Heart left ventricle (tissue), 16 donors: ENCODE measurements at regions not wholly inside any gene's neighbourhood (a gene's known extent, or its start where the extent isn't known, plus 50 kb on each side); places are given as distances from the start of the nearest gene placed in this dataset.

Experiments
- ATAC-seq, 4 donors: fragments of 200-7000 bp; cut with Tn5 transposase; one replicate each; pipeline ENCODE4 v1.9.1; 2020 to 2022; ENCODE audit warnings: moderate library complexity in 4 of 4, mild to moderate bottlenecking in 3 of 4, moderate number of reproducible peaks in 1 of 4
- DNase-seq, 5 donors: peaks; one replicate each; pipeline ENCODE4 v3.0.0-alpha.2; 2020
- H3K27ac ChIP-seq, 12 donors: fragments of 200-600 bp; sonication (generic) in 4 of 12; one replicate each; pipeline versions ENCODE4 v1.5.0 to v1.8.0; 2016 to 2022; ENCODE audit warnings: mild to moderate bottlenecking in 2 of 12
- H3K27me3 ChIP-seq, 9 donors: fragments of 200-600 bp; sonication (generic) in 2 of 9; one replicate each; pipeline versions ENCODE4 v1.5.1 to v1.8.0; 2016 to 2022; ENCODE audit warnings: mild to moderate bottlenecking in 3 of 9
- H3K36me3 ChIP-seq, 9 donors: fragments of 200-600 bp; sonication (generic) in 2 of 9; one replicate each; pipeline versions ENCODE4 v1.5.0 to v1.8.0; 2018 to 2022; ENCODE audit warnings: mild to moderate bottlenecking in 2 of 9
- H3K4me1 ChIP-seq, 12 donors: fragments of 200-600 bp; sonication (generic) in 4 of 12; one replicate each; pipeline versions ENCODE4 v1.5.0 to v1.8.0; 2016 to 2022; ENCODE audit warnings: mild to moderate bottlenecking in 3 of 12
- H3K4me3 ChIP-seq, 12 donors: fragments of 200-600 bp; sonication (generic) in 4 of 12; one replicate each; pipeline versions ENCODE4 v1.5.0 to v1.8.0; 2017 to 2022; ENCODE audit warnings: mild to moderate bottlenecking in 9 of 12, moderate library complexity in 4 of 12
- H3K9me3 ChIP-seq, 12 donors: fragments of 200-600 bp; sonication (generic) in 4 of 12; one replicate each; pipeline versions ENCODE4 v1.5.0 to v1.8.0; 2016 to 2022; ENCODE audit warnings: mild to moderate bottlenecking in 1 of 12
- POLR2A ChIP-seq, 2 donors: fragments of 450-650 bp; IDR thresholded peaks; one replicate each; pipeline ENCODE4 v1.6.1; 2017; ENCODE audit warnings: antibody characterized with exemption in 2 of 2, mild to moderate bottlenecking in 2 of 2, moderate library complexity in 2 of 2
- WGBS, 4 donors: extraction: QIAGEN DNeasy Blood & Tissue Kit in 2 of 4; methylation state at CpG; one replicate each; pipeline versions ENCODE4 v1.1.5 to v1.1.7; 2013 to 2018; 5-methylcytosine and 5-hydroxymethylcytosine counted together
- intact Hi-C, 10 donors: fragments of 100-400 bp; cut with DNase I; formaldehyde crosslinking; loops; one replicate each; pipeline versions ENCODE4 v1.11.1 to v1.14.2; 2022
- TF ChIP-seq, protein P1 (sequence below), 12 donors: fragments of 200-600 bp; sonication (generic) in 4 of 12; IDR thresholded peaks; one replicate each; pipeline versions ENCODE4 v1.5.0 to v1.8.0; 2018 to 2022; ENCODE audit warnings: antibody characterized with exemption in 12 of 12, mild to moderate bottlenecking in 5 of 12
- donor health status: ischemic (EF 13 %, LVEDD 7.1; RV severe dilation, severe dysfunction).
- donor health status: healthy with polysubstance abuse.
- donor health status: DM: no; HTN: yes; CAD: no.
- donor health status: DM: no; HTN: no; CAD: no.
- donor health status: ischemic (EF 25% LVEDD 6.9; RV normal size, moderate dysfunction).
- donor health status: ischemic (EF 25% LVEDD 5.7; RV mildly dilated, moderate dysfunction).
- donor health status: healthy.
- donor health status: DM: yes; HTN: yes; CAD: no.
- donor health status: ischemic (EF 35%, LVEDD 5.7; RV mildly dilated, moderate dysfunction).
- donor health status: nonischemic (EF 11% LVEDD 7.7; RV severe dilation, severe dysfunction).
- donor health status: DM: yes; HTN: yes; CAD: no.
- donor health status: PGD.
- donor health status: ischemic (EF 29% LVEDD 5.4; RV normal size, mild dysfunction).
- donor health status: nonischemic (EF 23%, LVEDD 6.1; RV moderate dilation, normal function).

- H3K4me1 ChIP-seq, result peaks cover 0 to 15% (median 3%) of the 10 kb centered on the region in 12 donors
- no peak for DNase-seq
- no peak for ATAC-seq
- TF ChIP-seq POLR2A (IDR thresholded peaks at IDR 0.05), result no peak
- TF ChIP-seq, protein P1, sequence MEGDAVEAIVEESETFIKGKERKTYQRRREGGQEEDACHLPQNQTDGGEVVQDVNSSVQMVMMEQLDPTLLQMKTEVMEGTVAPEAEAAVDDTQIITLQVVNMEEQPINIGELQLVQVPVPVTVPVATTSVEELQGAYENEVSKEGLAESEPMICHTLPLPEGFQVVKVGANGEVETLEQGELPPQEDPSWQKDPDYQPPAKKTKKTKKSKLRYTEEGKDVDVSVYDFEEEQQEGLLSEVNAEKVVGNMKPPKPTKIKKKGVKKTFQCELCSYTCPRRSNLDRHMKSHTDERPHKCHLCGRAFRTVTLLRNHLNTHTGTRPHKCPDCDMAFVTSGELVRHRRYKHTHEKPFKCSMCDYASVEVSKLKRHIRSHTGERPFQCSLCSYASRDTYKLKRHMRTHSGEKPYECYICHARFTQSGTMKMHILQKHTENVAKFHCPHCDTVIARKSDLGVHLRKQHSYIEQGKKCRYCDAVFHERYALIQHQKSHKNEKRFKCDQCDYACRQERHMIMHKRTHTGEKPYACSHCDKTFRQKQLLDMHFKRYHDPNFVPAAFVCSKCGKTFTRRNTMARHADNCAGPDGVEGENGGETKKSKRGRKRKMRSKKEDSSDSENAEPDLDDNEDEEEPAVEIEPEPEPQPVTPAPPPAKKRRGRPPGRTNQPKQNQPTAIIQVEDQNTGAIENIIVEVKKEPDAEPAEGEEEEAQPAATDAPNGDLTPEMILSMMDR (IDR thresholded peaks at IDR 0.05), result no peak
- H3K27ac ChIP-seq, result peak overlapping the region in 4 of 12 donors; percentile 4 to 51 (median 25)
- no peaks in the 10 kb centered on the region for H3K9me3 ChIP-seq
- intact Hi-C loops, result loop anchor here in 2 of 10 donors (5.0 to 10.0 kb wide), 2 partner anchors 303 to 496 kb away; partner anchors contain the start of gene PLPP3 (in 1 of the 2)
- H3K4me3 ChIP-seq, result no peak overlapping the region
- H3K36me3 ChIP-seq, result no peaks in the 10 kb centered on the region
- H3K27me3 ChIP-seq, result no peaks in the 10 kb centered on the region
- WGBS, 4 donors, result 63 to 68% (median 65%) methylated on average over 2 of the region's 2 CpGs
These were observed 497.6 kb downstream of the PLPP3 start for GRCh38 chr1:56081736-56082135.

DNA sequence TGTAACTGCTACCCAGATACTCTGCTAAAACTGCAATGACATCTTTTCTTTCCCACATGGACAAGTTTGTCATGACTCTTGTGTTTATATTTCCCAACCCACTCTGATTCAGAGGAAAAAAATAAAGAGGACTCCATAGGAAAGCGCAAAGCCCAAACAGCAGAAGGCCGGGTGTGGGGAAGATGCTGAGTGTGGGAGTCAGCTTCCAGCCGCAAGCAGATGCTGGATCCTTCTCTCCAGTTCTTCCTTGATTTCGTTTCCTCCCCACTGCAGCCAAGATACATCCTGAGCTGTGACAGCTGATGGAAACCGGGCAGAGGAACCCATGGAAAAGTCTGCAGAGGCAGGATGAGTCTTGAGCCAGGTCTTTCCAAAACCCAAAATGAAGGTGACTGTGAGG lies 498.2 kb downstream of the PLPP3 start:
- no peaks in the 10 kb centered on the region for H3K36me3 ChIP-seq
- intact Hi-C loops, result loop anchor here in 2 of 10 donors (5.0 to 10.0 kb wide), 2 partner anchors 304 to 496 kb away; partner anchors contain the start of gene PLPP3 (in 1 of the 2)
- 40 to 56% (median 45%) methylated on average over 5 of the region's 5 CpGs for WGBS, 4 donors
- DNase-seq (peak in 4 of 5 donors; percentile 50 to 76 (median 60)), ATAC-seq (peak; percentile 77 to 89 (median 86))
- H3K4me3 ChIP-seq, result no peak overlapping the region
- peak overlapping the region in 6 of 12 donors; percentile 30 to 70 (median 52) for H3K27ac ChIP-seq
- TF ChIP-seq POLR2A (IDR thresholded peaks at IDR 0.05), result no peak
- TF ChIP-seq, protein P1 (IDR thresholded peaks at IDR 0.05), result no peak
- peaks cover 0 to 15% (median 3%) of the 10 kb centered on the region in 12 donors for H3K4me1 ChIP-seq
- H3K27me3 ChIP-seq, result no peaks in the 10 kb centered on the region
- peaks cover 0 to 5% (median 0%) of the 10 kb centered on the region in 12 donors for H3K9me3 ChIP-seq

DNA sequence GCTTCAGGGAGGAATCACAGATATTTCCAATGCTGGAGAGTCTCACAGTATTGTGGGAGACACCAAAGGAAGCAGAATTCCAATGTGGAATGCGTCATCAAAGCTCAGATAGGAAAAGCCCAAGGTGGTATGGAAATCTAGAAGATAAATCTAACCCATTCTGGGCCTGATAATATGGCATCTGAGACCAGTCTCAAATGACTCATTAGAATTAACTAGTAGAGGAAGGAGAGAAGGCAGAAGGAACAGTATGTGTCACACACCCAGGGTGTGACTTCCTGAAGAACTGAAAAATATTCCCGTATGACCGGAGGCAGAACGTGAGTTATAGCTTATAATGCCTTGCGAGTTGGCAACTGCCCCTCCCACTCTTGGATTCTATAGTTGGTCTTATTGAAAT lies 499.2 kb downstream of the PLPP3 start:
- ATAC-seq, result no peak
- intact Hi-C loops, result loop anchor here in 2 of 10 donors (5.0 to 10.0 kb wide), 2 partner anchors 305 to 497 kb away; partner anchors contain the start of gene PLPP3 (in 1 of the 2)
- Histone ChIP-seq H3K4me1 (peaks cover 0 to 15% (median 3%) of the 10 kb centered on the region in 12 donors), H3K4me3 (no peak overlapping the region), H3K36me3 (no peaks in the 10 kb centered on the region), H3K27ac (peak overlapping the region in 5 of 12 donors; percentile 30 to 70 (median 53)), H3K27me3 (no peaks in the 10 kb centered on the region), H3K9me3 (peaks cover 0 to 9% (median 0%) of the 10 kb centered on the region in 12 donors)
- DNase-seq, result no peak
- TF ChIP-seq POLR2A (IDR thresholded peaks at IDR 0.05), result no peak
- TF ChIP-seq, protein P1 (IDR thresholded peaks at IDR 0.05), result no peak
- WGBS, 4 donors, result 60 to 75% (median 72%) methylated on average over 5 of the region's 5 CpGs

- Histone ChIP-seq H3K4me3 (no peak overlapping the region), H3K4me1 (peaks cover 0 to 20% (median 5%) of the 10 kb centered on the region in 12 donors), H3K9me3 (peaks cover 0 to 9% (median 0%) of the 10 kb centered on the region in 12 donors), H3K27ac (peak overlapping the region in 1 of 12 donors; percentile 12), H3K27me3 (no peaks in the 10 kb centered on the region), H3K36me3 (no peaks in the 10 kb centered on the region)
- 89 to 95% (median 94%) methylated on average over 2 of the region's 2 CpGs for WGBS, 4 donors
- intact Hi-C loops, result no loop called here
- TF ChIP-seq, protein P1 (IDR thresholded peaks at IDR 0.05), result no peak
- TF ChIP-seq POLR2A (IDR thresholded peaks at IDR 0.05), result no peak
- DNase-seq, result no peak
- no peak for ATAC-seq
These were observed 500.0 kb downstream of the PLPP3 start for GRCh38 chr1:56079391-56079790.
